BLaER1 (cell line): ENCODE measurements at regions not wholly inside any gene's neighbourhood (a gene's known extent, or its start where the extent isn't known, plus 50 kb on each side); places are given as distances from the start of the nearest gene placed in this dataset.

Experiments
- H3K27ac ChIP-seq: shearing (Covaris generic); formaldehyde crosslinking; 2 replicates; pipeline ENCODE4 v1.8.1; 2022
- H3K27me3 ChIP-seq: shearing (Covaris generic); formaldehyde crosslinking; 2 replicates; pipeline ENCODE4 v1.8.1; 2022
- H3K36me3 ChIP-seq: shearing (Covaris generic); formaldehyde crosslinking; 2 replicates; pipeline ENCODE4 v1.8.1; 2022
- H3K4me1 ChIP-seq: shearing (Covaris generic); formaldehyde crosslinking; 2 replicates; pipeline ENCODE4 v1.8.1; 2022
- H3K4me2 ChIP-seq: shearing (Covaris generic); formaldehyde crosslinking; 2 replicates; pipeline ENCODE4 v1.8.1; 2022
- H3K4me3 ChIP-seq: shearing (Covaris generic); formaldehyde crosslinking; 2 replicates; pipeline ENCODE4 v1.8.1; 2022
- H3K9ac ChIP-seq: shearing (Covaris generic); formaldehyde crosslinking; 2 replicates; pipeline ENCODE4 v1.8.1; 2022
- H3K9me3 ChIP-seq: shearing (Covaris generic); formaldehyde crosslinking; 2 replicates; pipeline ENCODE4 v1.8.1; 2022
- H4K20me1 ChIP-seq: shearing (Covaris generic); formaldehyde crosslinking; 2 replicates; pipeline ENCODE4 v1.8.1; 2022
- Cebpa-rat ChIP-seq: shearing (Covaris generic); IDR thresholded peaks from 2 replicates; pipeline ENCODE4 v1.8.1; 2022

GRCh38 chr4:30437316-30437715 lies 282.9 kb upstream of the PCDH7 start:
- Histone ChIP-seq H3K36me3 (no peaks in the 10 kb centered on the region), H3K9me3 (no peaks in the 10 kb centered on the region)

GRCh38 chr4:30443289-30443688 lies 276.9 kb upstream of the PCDH7 start:
- no peaks in the 10 kb centered on the region for H3K36me3 ChIP-seq
- no peak overlapping the region for H3K4me2 ChIP-seq
- H3K9me3 ChIP-seq: no peaks in the 10 kb centered on the region
- H3K4me3 ChIP-seq: no peak overlapping the region
- no peak overlapping the region for H3K27ac ChIP-seq
- H3K27me3 ChIP-seq: no peaks in the 10 kb centered on the region
- H4K20me1 ChIP-seq: no peaks in the 10 kb centered on the region
- H3K9ac ChIP-seq: no peak overlapping the region
- no peak for TF ChIP-seq Cebpa-rat
- no peaks in the 10 kb centered on the region for H3K4me1 ChIP-seq

More at GRCh38 chr4:30437316-30437715, 282.9 kb upstream of the PCDH7 start:
- H3K4me2 ChIP-seq: no peak overlapping the region
- TF ChIP-seq Cebpa-rat: no peak
- H4K20me1 ChIP-seq: no peaks in the 10 kb centered on the region
- H3K4me3 ChIP-seq: no peak overlapping the region
- no peak overlapping the region for H3K27ac ChIP-seq
- H3K4me1 ChIP-seq: no peaks in the 10 kb centered on the region
- no peaks in the 10 kb centered on the region for H3K27me3 ChIP-seq
- no peak overlapping the region for H3K9ac ChIP-seq

GRCh38 chr4:30450474-30450873 lies 269.7 kb upstream of the PCDH7 start:
- no peak overlapping the region for H3K4me2 ChIP-seq
- H3K27ac ChIP-seq: no peak overlapping the region
- no peaks in the 10 kb centered on the region for H3K27me3 ChIP-seq
- no peaks in the 10 kb centered on the region for H4K20me1 ChIP-seq
- H3K36me3 ChIP-seq: no peaks in the 10 kb centered on the region
- no peaks in the 10 kb centered on the region for H3K9me3 ChIP-seq
- no peak overlapping the region for H3K4me3 ChIP-seq
- no peak overlapping the region for H3K9ac ChIP-seq
- TF ChIP-seq Cebpa-rat: no peak
- no peaks in the 10 kb centered on the region for H3K4me1 ChIP-seq

DNA sequence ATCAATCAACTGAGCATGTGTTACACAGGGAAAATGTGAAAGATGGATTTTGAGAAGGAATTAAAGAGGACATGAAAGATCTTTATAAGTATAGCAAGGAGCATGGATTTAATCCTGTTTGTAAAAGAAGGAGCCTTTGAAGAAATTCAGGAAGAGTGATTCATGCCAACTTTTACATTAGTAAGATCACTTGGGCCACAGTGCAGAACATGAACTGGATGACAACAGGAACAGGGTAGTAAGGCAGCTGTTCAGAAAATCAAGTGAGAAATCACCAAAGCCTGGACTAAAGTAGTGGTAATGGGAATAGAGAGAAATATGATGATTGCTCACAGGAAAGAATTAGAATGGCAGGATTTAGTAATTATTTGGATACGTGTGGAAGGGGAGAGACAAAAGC lies 265.7 kb upstream of the PCDH7 start:
- Histone ChIP-seq H3K4me2 (no peak overlapping the region), H3K4me3 (no peak overlapping the region), H3K9me3 (no peaks in the 10 kb centered on the region), H3K36me3 (no peaks in the 10 kb centered on the region), H3K27ac (no peak overlapping the region), H3K9ac (no peak overlapping the region), H3K27me3 (no peaks in the 10 kb centered on the region), H4K20me1 (no peaks in the 10 kb centered on the region), H3K4me1 (no peaks in the 10 kb centered on the region)
- TF ChIP-seq Cebpa-rat: no peak

- Histone ChIP-seq H3K27ac (no peak overlapping the region), H3K27me3 (no peaks in the 10 kb centered on the region), H3K4me2 (no peak overlapping the region), H3K4me1 (no peaks in the 10 kb centered on the region), H3K4me3 (no peak overlapping the region), H4K20me1 (no peaks in the 10 kb centered on the region), H3K9ac (no peak overlapping the region), H3K9me3 (no peaks in the 10 kb centered on the region), H3K36me3 (no peaks in the 10 kb centered on the region)
- TF ChIP-seq Cebpa-rat: no peak
Observed at GRCh38 chr4:30456716-30457115, 263.5 kb upstream of the PCDH7 start.

GRCh38 chr4:30460818-30461217 lies 259.4 kb upstream of the PCDH7 start:
- H3K9me3 ChIP-seq: no peaks in the 10 kb centered on the region
- H3K4me1 ChIP-seq: no peaks in the 10 kb centered on the region
- TF ChIP-seq Cebpa-rat: no peak
- H3K27ac ChIP-seq: no peak overlapping the region
- no peaks in the 10 kb centered on the region for H3K27me3 ChIP-seq
- no peaks in the 10 kb centered on the region for H4K20me1 ChIP-seq
- H3K36me3 ChIP-seq: no peaks in the 10 kb centered on the region
- no peak overlapping the region for H3K4me3 ChIP-seq
- no peak overlapping the region for H3K4me2 ChIP-seq
- H3K9ac ChIP-seq: no peak overlapping the region

GRCh38 chr4:30461218-30461617 lies 259.0 kb upstream of the PCDH7 start:
- Histone ChIP-seq H3K9me3 (no peaks in the 10 kb centered on the region), H3K9ac (no peak overlapping the region), H4K20me1 (no peaks in the 10 kb centered on the region), H3K36me3 (no peaks in the 10 kb centered on the region), H3K4me2 (no peak overlapping the region), H3K27ac (no peak overlapping the region), H3K4me3 (no peak overlapping the region), H3K4me1 (no peaks in the 10 kb centered on the region), H3K27me3 (no peaks in the 10 kb centered on the region)
- no peak for TF ChIP-seq Cebpa-rat

DNA sequence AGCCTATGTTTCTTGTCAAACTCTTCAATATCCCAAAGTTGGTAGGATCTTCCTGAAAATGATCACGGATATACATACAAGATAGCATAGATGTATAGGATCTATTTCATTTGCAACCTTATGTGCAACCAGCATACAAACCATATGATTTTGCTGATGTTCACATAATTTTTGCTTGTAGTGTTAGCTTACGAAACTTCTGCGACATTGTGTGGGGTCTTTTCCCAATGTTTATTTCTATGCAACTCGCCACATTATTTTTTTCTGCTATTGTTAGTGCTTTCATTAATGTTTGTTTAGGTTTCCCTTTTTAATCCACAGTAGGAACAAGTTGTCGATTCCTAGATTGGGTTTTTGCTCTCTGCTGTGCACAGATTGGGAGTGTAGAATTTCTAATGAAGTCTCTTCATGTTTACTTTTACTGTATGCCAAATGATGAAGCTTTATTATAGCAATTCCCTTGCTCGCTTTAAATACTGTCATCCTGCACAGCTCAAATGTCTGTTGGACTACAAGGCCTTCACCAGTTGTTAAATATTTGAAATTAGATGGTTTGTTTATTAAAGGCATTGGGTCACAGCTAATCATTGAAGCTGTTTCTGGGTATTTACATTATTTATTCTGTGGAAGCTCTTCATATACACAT lies 257.6 kb upstream of the PCDH7 start:
- Histone ChIP-seq H3K27ac (no peak overlapping the region), H3K27me3 (no peaks in the 10 kb centered on the region), H3K4me3 (no peak overlapping the region)

GRCh38 chr4:30471861-30472260 lies 248.3 kb upstream of the PCDH7 start:
- H3K4me3 ChIP-seq: no peak overlapping the region
- no peaks in the 10 kb centered on the region for H3K4me1 ChIP-seq
- H3K9ac ChIP-seq: no peak overlapping the region
- H3K4me2 ChIP-seq: no peak overlapping the region
- TF ChIP-seq Cebpa-rat: no peak
- no peak overlapping the region for H3K27ac ChIP-seq
- H3K36me3 ChIP-seq: no peaks in the 10 kb centered on the region
- H3K9me3 ChIP-seq: no peaks in the 10 kb centered on the region
- no peaks in the 10 kb centered on the region for H3K27me3 ChIP-seq
- H4K20me1 ChIP-seq: no peaks in the 10 kb centered on the region

More for the DNA sequence above, 257.6 kb upstream of the PCDH7 start:
- Histone ChIP-seq H3K9me3 (no peaks in the 10 kb centered on the region), H3K4me2 (no peak overlapping the region), H3K36me3 (no peaks in the 10 kb centered on the region), H3K9ac (no peak overlapping the region), H4K20me1 (no peaks in the 10 kb centered on the region), H3K4me1 (no peaks in the 10 kb centered on the region)
- no peak for TF ChIP-seq Cebpa-rat

- H3K4me2 ChIP-seq: no peak overlapping the region
- no peaks in the 10 kb centered on the region for H3K36me3 ChIP-seq
- no peaks in the 10 kb centered on the region for H3K27me3 ChIP-seq
- H3K9me3 ChIP-seq: no peaks in the 10 kb centered on the region
- no peaks in the 10 kb centered on the region for H3K4me1 ChIP-seq
- TF ChIP-seq Cebpa-rat: no peak
- H3K4me3 ChIP-seq: no peak overlapping the region
- no peaks in the 10 kb centered on the region for H4K20me1 ChIP-seq
- H3K9ac ChIP-seq: no peak overlapping the region
- no peak overlapping the region for H3K27ac ChIP-seq
Observed at GRCh38 chr4:30473225-30473624, 246.9 kb upstream of the PCDH7 start.

DNA sequence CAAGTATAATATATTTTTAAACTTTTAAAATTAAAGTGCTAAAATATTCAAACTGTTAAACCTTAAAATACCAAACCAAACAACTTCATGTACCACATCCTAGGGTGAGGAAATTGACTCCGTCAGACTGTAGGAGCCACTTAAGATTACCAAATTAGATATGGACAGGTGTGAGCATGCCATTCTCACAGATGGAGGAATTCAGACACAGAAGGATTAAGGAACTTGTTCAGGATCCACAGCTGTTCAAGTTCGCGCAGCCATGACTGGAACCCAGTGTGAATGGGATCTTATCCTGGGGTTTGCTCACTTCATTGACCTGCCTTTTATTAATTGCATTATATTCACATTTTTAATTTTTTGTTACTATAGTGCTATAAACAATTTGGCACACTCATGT lies 224.9 kb upstream of the PCDH7 start:
- Histone ChIP-seq H3K9me3 (no peaks in the 10 kb centered on the region), H3K27me3 (no peaks in the 10 kb centered on the region)
- TF ChIP-seq Cebpa-rat: no peak

More for the DNA sequence above, 224.9 kb upstream of the PCDH7 start:
- no peaks in the 10 kb centered on the region for H3K36me3 ChIP-seq
- no peaks in the 10 kb centered on the region for H4K20me1 ChIP-seq
- H3K9ac ChIP-seq: no peak overlapping the region
- H3K27ac ChIP-seq: no peak overlapping the region
- no peak overlapping the region for H3K4me3 ChIP-seq
- no peaks in the 10 kb centered on the region for H3K4me1 ChIP-seq
- H3K4me2 ChIP-seq: no peak overlapping the region
